ENCODE measurements at regions not wholly inside any gene's neighbourhood (a gene's known extent, or its start where the extent isn't known, plus 50 kb on each side); places are given as distances from the start of the nearest gene placed in this dataset.

DNA sequence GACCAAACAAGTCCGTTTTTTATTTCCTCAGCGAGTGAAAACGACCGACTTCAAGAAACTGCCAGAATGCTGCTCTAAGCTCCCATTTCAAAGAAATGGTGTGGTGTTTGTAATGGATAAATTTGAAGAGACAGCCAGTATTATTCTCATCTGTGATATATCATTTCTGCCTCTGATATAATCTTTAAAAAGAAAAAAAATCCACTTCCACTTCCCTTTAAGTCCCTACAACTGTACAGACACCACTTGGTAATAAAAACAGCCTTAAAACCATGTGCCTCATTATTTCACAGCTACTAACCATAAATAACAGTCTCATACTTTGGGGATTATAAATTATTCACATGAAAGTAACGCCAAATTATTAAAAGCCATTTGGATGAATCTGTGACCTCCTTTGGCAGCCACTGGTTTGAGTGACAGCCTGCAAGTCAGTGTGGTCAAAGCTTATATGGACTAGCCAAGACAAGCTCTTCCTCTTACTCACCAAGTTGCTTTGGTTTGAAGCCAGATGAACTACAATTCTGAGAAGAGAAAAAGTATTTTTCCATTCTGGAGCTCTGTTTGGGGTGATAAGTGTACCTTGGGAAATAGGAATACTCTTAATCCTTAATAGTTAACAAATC is 168.0 kb downstream of the SHOX2 start:
- H3K27ac ChIP-seq (ENCODE audit: low read length, poor library complexity, severe bottlenecking) = no peak overlapping the region
- H3K9me3 ChIP-seq (ENCODE audit: control insufficient read depth, low read length) = no peaks in the 10 kb centered on the region
- peaks cover 0 to 9% of the 10 kb centered on the region in 2 experiments for H3K27me3 ChIP-seq (ENCODE audit: control insufficient read depth in 1 of 2, insufficient read depth in 1 of 2, low read length in 2 of 2)
- no peak for DNase-seq
- no peak overlapping the region for H3K14ac ChIP-seq (ENCODE audit: low read length in 2 of 2)
- no peak overlapping the region for H3K4me3 ChIP-seq (ENCODE audit: insufficient read depth in 1 of 2, low read depth in 1 of 2, low read length in 2 of 2)
- no peak overlapping the region for H2BK5ac ChIP-seq (ENCODE audit: low read depth, low read length, poor library complexity, severe bottlenecking)
- H3K4ac ChIP-seq (ENCODE audit: low read depth in 1 of 2, low read length in 2 of 2) = no peak overlapping the region
- H2BK120ac ChIP-seq (ENCODE audit: low read depth, low read length) = no peak overlapping the region
- no peak overlapping the region for H4K8ac ChIP-seq (ENCODE audit: low read length)
- no peak overlapping the region for H3K18ac ChIP-seq (ENCODE audit: low read depth in 1 of 2, low read length in 2 of 2)
- H3K4me2 ChIP-seq (ENCODE audit: low read length, poor library complexity, severe bottlenecking) = no peak overlapping the region
- no peak overlapping the region for H2BK12ac ChIP-seq (ENCODE audit: low read length in 2 of 2)
- WGBS = 89% methylated on average over 5 of the region's 5 CpGs
- H3K23ac ChIP-seq (ENCODE audit: low read length in 2 of 2) = no peak overlapping the region
- no peaks in the 10 kb centered on the region for H3K36me3 ChIP-seq (ENCODE audit: control insufficient read depth in 1 of 2, insufficient read depth in 2 of 2, low read depth in 1 of 2, low read length in 2 of 2)
- no peak overlapping the region for H2AFZ ChIP-seq (ENCODE audit: low read depth, low read length)
- no peak overlapping the region for H2BK15ac ChIP-seq (ENCODE audit: low read depth, poor library complexity, severe bottlenecking)
- H3K79me1 ChIP-seq (replicated peaks; ENCODE audit: low read length, poor library complexity, severe bottlenecking) = no peaks in the 10 kb centered on the region
- H4K91ac ChIP-seq (ENCODE audit: low read length) = no peak overlapping the region
- peak overlapping the region; percentile 53 for H3K9ac ChIP-seq (ENCODE audit: low read length)
- H3K4me1 ChIP-seq (ENCODE audit: control insufficient read depth, insufficient read depth, low read depth, low read length) = no peaks in the 10 kb centered on the region
- H2AK5ac ChIP-seq (ENCODE audit: low read length, severe bottlenecking) = no peak overlapping the region

GRCh38 chr3:157931517-157931916 is 174.7 kb downstream of the SHOX2 start:
- no peak overlapping the region for H2BK120ac ChIP-seq (ENCODE audit: low read depth, low read length)
- H4K8ac ChIP-seq (ENCODE audit: low read length) = no peak overlapping the region
- no peak overlapping the region for H3K18ac ChIP-seq (ENCODE audit: low read depth in 1 of 2, low read length in 2 of 2)
- H3K14ac ChIP-seq (ENCODE audit: low read length in 2 of 2) = no peak overlapping the region
- no peak for DNase-seq
- H3K4me2 ChIP-seq (ENCODE audit: low read length, poor library complexity, severe bottlenecking) = no peak overlapping the region
- no peak overlapping the region for H2BK15ac ChIP-seq (ENCODE audit: low read depth, poor library complexity, severe bottlenecking)
- no peak overlapping the region for H2BK12ac ChIP-seq (ENCODE audit: low read length in 2 of 2)
- no peaks in the 10 kb centered on the region for H3K36me3 ChIP-seq (ENCODE audit: control insufficient read depth in 1 of 2, insufficient read depth in 2 of 2, low read depth in 1 of 2, low read length in 2 of 2)
- no peaks in the 10 kb centered on the region for H3K9me3 ChIP-seq (ENCODE audit: control insufficient read depth, low read length)
- H3K4me3 ChIP-seq (ENCODE audit: insufficient read depth in 1 of 2, low read depth in 1 of 2, low read length in 2 of 2) = no peak overlapping the region
- H3K79me1 ChIP-seq (replicated peaks; ENCODE audit: low read length, poor library complexity, severe bottlenecking) = no peaks in the 10 kb centered on the region
- H3K4ac ChIP-seq (ENCODE audit: low read depth in 1 of 2, low read length in 2 of 2) = no peak overlapping the region
- no peaks in the 10 kb centered on the region for H3K4me1 ChIP-seq (ENCODE audit: control insufficient read depth, insufficient read depth, low read depth, low read length)
- H3K9ac ChIP-seq (ENCODE audit: low read length) = no peak overlapping the region
- H2AFZ ChIP-seq (ENCODE audit: low read depth, low read length) = no peak overlapping the region
- no peak overlapping the region for H2AK5ac ChIP-seq (ENCODE audit: low read length, severe bottlenecking)
- peaks cover 0 to 6% of the 10 kb centered on the region in 2 experiments for H3K27me3 ChIP-seq (ENCODE audit: control insufficient read depth in 1 of 2, insufficient read depth in 1 of 2, low read length in 2 of 2)
- WGBS = 74% methylated on average over 6 of the region's 6 CpGs
- H2BK5ac ChIP-seq (ENCODE audit: low read depth, low read length, poor library complexity, severe bottlenecking) = no peak overlapping the region
- H4K91ac ChIP-seq (ENCODE audit: low read length) = no peak overlapping the region
- no peak overlapping the region for H3K27ac ChIP-seq (ENCODE audit: low read length, poor library complexity, severe bottlenecking)
- no peak overlapping the region for H3K23ac ChIP-seq (ENCODE audit: low read length in 2 of 2)

DNA sequence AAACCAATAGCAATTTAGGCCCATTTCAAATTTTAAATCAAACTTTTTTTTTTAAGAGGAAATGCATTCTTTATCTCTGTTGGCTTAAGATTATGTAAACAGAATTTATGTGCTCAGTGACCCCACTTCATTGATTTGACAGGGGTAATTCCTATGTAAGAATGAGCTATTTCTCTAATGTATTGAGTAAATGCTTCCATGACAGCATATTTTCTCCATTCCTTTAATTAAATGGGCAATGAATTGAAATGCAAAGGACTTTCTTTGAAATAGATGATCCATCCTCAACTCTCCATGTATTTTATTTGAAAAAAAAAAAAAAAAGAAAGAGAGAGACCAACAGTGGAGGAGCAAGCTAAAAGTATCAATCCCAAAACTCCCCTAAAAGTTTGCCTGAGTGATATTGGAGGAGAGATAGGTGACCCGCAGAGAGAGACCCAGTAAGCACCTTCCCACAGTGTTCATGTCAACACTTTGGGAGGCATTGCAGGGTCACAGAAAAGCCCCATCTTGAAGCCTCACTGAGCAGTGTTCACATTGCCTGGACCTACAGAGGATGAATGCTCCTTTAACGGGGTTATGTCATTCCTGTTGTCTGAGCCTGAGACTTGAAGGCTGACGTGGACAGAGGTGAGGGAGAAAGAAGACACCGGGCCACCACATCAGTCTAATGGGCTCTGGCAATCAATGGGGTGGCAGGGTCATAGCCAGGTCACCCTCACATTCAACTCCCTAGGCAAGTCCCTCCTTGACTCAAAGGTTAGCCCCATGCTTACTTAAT is 176.0 kb downstream of the SHOX2 start:
- 58% methylated on average over 4 of the region's 4 CpGs for WGBS
- Histone ChIP-seq H2AFZ (ENCODE audit: low read depth, low read length) (no peak overlapping the region), H3K14ac (ENCODE audit: low read length in 2 of 2) (no peak overlapping the region), H3K79me1 (replicated peaks; ENCODE audit: low read length, poor library complexity, severe bottlenecking) (no peaks in the 10 kb centered on the region), H3K27ac (ENCODE audit: low read length, poor library complexity, severe bottlenecking) (no peak overlapping the region), H4K8ac (ENCODE audit: low read length) (no peak overlapping the region), H3K36me3 (ENCODE audit: control insufficient read depth in 1 of 2, insufficient read depth in 2 of 2, low read depth in 1 of 2, low read length in 2 of 2) (no peaks in the 10 kb centered on the region), H3K23ac (ENCODE audit: low read length in 2 of 2) (no peak overlapping the region), H3K4me1 (ENCODE audit: control insufficient read depth, insufficient read depth, low read depth, low read length) (no peaks in the 10 kb centered on the region), H4K91ac (ENCODE audit: low read length) (no peak overlapping the region), H2AK5ac (ENCODE audit: low read length, severe bottlenecking) (no peak overlapping the region), H3K18ac (ENCODE audit: low read depth in 1 of 2, low read length in 2 of 2) (no peak overlapping the region), H2BK120ac (ENCODE audit: low read depth, low read length) (no peak overlapping the region), H2BK12ac (ENCODE audit: low read length in 2 of 2) (no peak overlapping the region), H2BK15ac (ENCODE audit: low read depth, poor library complexity, severe bottlenecking) (no peak overlapping the region), H2BK5ac (ENCODE audit: low read depth, low read length, poor library complexity, severe bottlenecking) (no peak overlapping the region), H3K27me3 (ENCODE audit: control insufficient read depth in 1 of 2, insufficient read depth in 1 of 2, low read length in 2 of 2) (no peaks in the 10 kb centered on the region), H3K4ac (ENCODE audit: low read depth in 1 of 2, low read length in 2 of 2) (no peak overlapping the region), H3K9me3 (ENCODE audit: control insufficient read depth, low read length) (no peaks in the 10 kb centered on the region), H3K4me2 (ENCODE audit: low read length, poor library complexity, severe bottlenecking) (no peak overlapping the region), H3K4me3 (ENCODE audit: insufficient read depth in 1 of 2, low read depth in 1 of 2, low read length in 2 of 2) (no peak overlapping the region), H3K9ac (ENCODE audit: low read length) (no peak overlapping the region)
- DNase-seq = no peak

- Histone ChIP-seq H3K27me3 (ENCODE audit: control insufficient read depth in 1 of 2, insufficient read depth in 1 of 2, low read length in 2 of 2) (no peaks in the 10 kb centered on the region), H3K4me1 (ENCODE audit: control insufficient read depth, insufficient read depth, low read depth, low read length) (no peaks in the 10 kb centered on the region), H2BK5ac (ENCODE audit: low read depth, low read length, poor library complexity, severe bottlenecking) (no peak overlapping the region), H3K14ac (ENCODE audit: low read length in 2 of 2) (no peak overlapping the region), H2AK5ac (ENCODE audit: low read length, severe bottlenecking) (no peak overlapping the region), H4K91ac (ENCODE audit: low read length) (no peak overlapping the region), H2BK15ac (ENCODE audit: low read depth, poor library complexity, severe bottlenecking) (no peak overlapping the region), H3K9me3 (ENCODE audit: control insufficient read depth, low read length) (no peaks in the 10 kb centered on the region), H3K23ac (ENCODE audit: low read length in 2 of 2) (no peak overlapping the region), H2BK120ac (ENCODE audit: low read depth, low read length) (no peak overlapping the region), H3K18ac (ENCODE audit: low read depth in 1 of 2, low read length in 2 of 2) (no peak overlapping the region), H3K4ac (ENCODE audit: low read depth in 1 of 2, low read length in 2 of 2) (no peak overlapping the region), H4K8ac (ENCODE audit: low read length) (no peak overlapping the region), H3K79me1 (replicated peaks; ENCODE audit: low read length, poor library complexity, severe bottlenecking) (no peaks in the 10 kb centered on the region), H3K4me2 (ENCODE audit: low read length, poor library complexity, severe bottlenecking) (no peak overlapping the region), H2BK12ac (ENCODE audit: low read length in 2 of 2) (no peak overlapping the region), H3K36me3 (ENCODE audit: control insufficient read depth in 1 of 2, insufficient read depth in 2 of 2, low read depth in 1 of 2, low read length in 2 of 2) (no peaks in the 10 kb centered on the region), H3K27ac (ENCODE audit: low read length, poor library complexity, severe bottlenecking) (no peak overlapping the region), H2AFZ (ENCODE audit: low read depth, low read length) (no peak overlapping the region), H3K9ac (ENCODE audit: low read length) (no peak overlapping the region), H3K4me3 (ENCODE audit: insufficient read depth in 1 of 2, low read depth in 1 of 2, low read length in 2 of 2) (no peak overlapping the region)
- WGBS = 88% methylated on average over 4 of the region's 8 CpGs
- no peak for DNase-seq
These were observed 179.4 kb downstream of the SHOX2 start for GRCh38 chr3:157926822-157927221.

Data from mesenchymal stem cell (in vitro differentiated cells and primary cell).